ENCODE measurements at regions not wholly inside any gene's neighbourhood (a gene's known extent, or its start where the extent isn't known, plus 50 kb on each side); places are given as distances from the start of the nearest gene placed in this dataset.

GRCh38 chr2:235378944-235379343, 114.9 kb upstream of the AGAP1 start:
- TF ChIP-seq CTCF (IDR thresholded peaks at IDR 0.05; ENCODE audit: poor library complexity) (no peak), EZH2 (IDR thresholded peaks at IDR 0.05; ENCODE audit: borderline replicate concordance) (no peak), EZH2phosphoT487 (IDR thresholded peaks at IDR 0.05; ENCODE audit: low read depth, severe bottlenecking, unreplicated experiment) (no peak)

Measured in hepatocyte (in vitro differentiated cells).